Stimulated activated CD4-positive, alpha-beta T cell treated with anti-CD3 and anti-CD28 coated beads, Interleukin-4, amount 100 ng/mL, for 24 hours (primary cell): ENCODE measurements at regions not wholly inside any gene's neighbourhood (a gene's known extent, or its start where the extent isn't known, plus 50 kb on each side); places are given as distances from the start of the nearest gene placed in this dataset.
"Not testable (repeated sequence)": the region's sequence is repeated elsewhere in the genome, so short reads cannot be mapped to it uniquely, and the experiment has no call there.

Source experiments
- DNase-seq: peaks from one replicate; pipeline ENCODE4 v3.0.0-alpha.2; 2020

- no peak for DNase-seq
These were observed 303.5 kb downstream of the DLEU7 start for GRCh38 chr13:50539791-50540530.

GRCh38 chr13:50543141-50543540 lies 300.4 kb downstream of the DLEU7 start:
- DNase-seq = no peak

DNA sequence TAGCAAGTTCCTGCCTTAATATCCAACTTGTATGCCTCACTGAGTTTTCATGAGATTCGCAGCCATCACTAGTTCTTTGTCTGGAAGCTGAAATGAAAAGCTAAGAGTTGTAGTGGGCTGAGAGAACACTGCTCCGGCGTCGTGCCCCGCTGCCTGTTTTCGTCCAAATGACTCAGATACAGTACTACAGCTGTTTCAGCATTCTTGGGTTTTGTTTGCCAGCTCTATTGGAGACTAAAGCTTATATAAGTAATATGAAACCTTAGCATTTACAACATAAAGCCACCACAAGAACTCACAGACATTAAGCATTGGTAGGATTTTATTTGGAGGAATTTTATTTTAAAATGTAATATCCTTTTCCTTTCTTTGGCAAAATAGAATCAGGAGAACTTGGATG lies 299.7 kb downstream of the DLEU7 start:
- DNase-seq = no peak

DNA sequence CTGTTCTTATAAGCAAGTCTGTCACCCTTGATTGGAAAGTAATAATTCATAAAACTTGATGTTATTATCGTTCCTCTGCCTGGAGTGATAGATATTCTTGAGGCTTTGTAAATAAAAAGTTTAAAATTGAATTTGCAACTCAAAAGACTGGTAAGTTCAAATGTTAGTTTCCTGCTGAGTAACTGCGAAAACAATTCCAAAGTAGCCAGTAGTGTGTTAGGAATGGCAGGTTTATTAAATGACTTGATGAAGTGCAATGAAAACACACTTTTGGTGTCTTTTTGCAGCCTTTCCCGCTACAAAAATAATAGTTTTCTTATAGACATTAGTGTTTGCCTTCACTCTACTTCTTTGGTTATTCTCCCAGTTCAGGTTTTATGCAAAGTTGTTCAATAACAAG lies 299.3 kb downstream of the DLEU7 start:
- no peak for DNase-seq

- DNase-seq = not testable (repeated sequence)
These were observed 296.3 kb downstream of the DLEU7 start for GRCh38 chr13:50547175-50547574.

GRCh38 chr13:50548586-50548985 lies 294.9 kb downstream of the DLEU7 start:
- no peak for DNase-seq

DNA sequence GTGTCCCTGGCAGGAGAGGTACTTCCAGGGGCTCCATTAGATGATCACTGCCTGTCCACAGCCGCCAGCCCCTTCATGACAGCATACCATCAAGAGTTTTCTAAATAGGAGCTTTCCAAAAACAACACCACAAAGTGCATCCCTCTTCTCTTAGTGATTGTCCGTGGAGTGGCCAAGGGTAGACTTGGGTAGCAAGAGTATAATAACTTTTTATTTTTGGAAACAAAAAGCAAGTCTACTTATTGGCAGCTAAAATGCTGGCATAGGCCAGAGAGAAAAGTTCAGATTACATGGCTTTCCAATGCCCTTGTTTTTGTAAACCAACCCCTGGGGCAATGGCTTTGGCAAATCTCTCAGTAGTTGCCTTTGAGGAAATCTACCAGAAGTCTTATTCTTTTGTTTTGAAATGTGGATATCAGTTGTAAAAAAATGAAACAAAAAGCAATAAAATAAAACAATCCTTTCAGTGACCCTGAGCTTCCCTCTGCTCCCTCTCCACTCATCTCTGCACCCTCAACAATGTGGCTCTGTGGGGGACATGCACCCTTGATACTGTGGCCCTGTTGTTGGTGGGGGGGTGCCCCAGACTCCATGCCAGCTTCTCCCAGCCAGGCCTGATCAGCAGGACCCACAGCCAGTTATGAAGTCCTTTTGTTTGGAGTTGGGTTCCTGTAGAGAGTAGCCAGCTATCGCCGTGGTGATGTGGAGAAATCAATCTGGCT lies 294.1 kb downstream of the DLEU7 start:
- DNase-seq = no peak

DNA sequence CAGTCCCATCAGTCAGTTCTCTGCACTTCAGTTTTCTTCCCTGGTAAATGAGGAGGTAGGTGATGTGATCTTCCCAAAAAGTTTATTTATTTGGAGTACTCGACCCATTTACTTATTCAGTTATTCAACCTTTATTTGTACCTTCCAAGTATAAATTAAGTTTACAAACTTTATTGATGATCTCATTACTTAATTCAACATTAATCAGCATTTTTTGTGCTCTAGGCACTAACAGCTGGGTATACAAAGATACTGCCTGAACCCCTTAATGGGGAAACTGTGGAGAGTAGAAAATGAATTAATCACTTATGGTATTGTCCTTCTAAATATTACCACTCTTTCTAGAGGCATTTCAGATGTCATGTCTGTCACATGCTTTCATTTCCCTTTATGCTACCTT lies 293.3 kb downstream of the DLEU7 start:
- DNase-seq = no peak

- DNase-seq = no peak
These were observed 291.0 kb downstream of the DLEU7 start for GRCh38 chr13:50552424-50552966.

- no peak for DNase-seq
These were observed 281.8 kb downstream of the DLEU7 start for GRCh38 chr13:50561739-50562138.

- no peak for DNase-seq
These were observed 276.8 kb downstream of the DLEU7 start for GRCh38 chr13:50566646-50567045.

GRCh38 chr13:50572129-50572528 lies 271.4 kb downstream of the DLEU7 start:
- no peak for DNase-seq

DNA sequence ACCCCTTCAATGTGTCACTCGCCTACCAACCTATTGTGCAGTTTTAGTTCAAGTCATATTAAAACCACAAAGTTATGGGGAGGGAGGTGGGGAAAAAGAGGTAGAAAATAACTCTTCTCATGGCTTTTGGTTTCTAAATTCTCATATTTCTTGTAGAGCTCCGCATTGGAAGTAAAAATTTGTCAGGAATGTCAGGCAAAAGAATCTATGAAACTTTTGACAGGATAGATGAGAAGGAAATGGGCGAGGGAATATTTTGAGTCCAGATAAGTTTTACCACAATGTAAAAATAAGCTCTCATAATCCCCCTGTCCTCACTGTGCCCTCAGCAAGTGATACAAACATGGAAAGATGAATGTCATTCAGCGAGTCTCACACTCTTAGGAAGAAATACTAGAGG lies 270.4 kb downstream of the DLEU7 start:
- DNase-seq = no peak

DNA sequence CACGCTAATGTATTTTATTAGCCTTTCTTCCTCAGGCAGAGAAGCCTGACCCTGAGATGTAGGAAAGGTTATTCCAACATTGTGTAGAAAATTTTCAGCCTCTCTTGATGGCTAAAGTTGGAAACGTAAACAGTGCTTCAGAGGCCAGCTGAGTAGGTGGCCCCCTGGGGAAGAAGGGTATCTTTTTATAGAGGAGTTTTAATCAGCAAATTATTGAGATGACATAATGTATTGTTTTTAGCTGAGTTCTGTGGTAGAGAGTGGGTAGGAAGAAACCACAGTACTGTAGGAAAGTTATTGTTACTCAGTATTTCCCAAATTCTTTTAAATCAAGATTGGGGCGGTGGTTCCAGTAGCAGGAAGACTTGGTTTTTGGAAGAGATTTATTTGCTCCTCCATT lies 268.8 kb downstream of the DLEU7 start:
- no peak for DNase-seq

- DNase-seq = no peak
These were observed 268.4 kb downstream of the DLEU7 start for GRCh38 chr13:50575138-50575537.

- no peak for DNase-seq
These were observed 267.3 kb downstream of the DLEU7 start for GRCh38 chr13:50576156-50576555.

DNA sequence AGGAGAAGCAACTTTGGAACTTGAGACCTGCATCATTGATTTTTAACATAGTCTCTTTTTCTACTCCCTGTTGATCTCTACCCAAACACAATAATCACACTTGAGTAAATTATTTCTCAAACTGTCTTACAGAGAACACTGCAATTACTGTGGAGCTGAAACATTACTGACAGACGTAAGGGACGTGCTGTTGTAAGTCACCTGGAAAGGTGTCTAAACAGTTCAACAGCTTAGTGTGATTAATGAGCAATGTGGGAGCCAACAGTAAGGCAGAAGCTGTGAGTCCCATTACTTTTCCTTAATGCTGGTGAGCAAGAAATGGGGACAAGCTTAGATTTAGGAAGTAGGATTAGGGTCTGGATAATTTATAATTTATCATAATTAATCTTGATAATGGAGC lies 265.7 kb downstream of the DLEU7 start:
- DNase-seq = no peak

DNA sequence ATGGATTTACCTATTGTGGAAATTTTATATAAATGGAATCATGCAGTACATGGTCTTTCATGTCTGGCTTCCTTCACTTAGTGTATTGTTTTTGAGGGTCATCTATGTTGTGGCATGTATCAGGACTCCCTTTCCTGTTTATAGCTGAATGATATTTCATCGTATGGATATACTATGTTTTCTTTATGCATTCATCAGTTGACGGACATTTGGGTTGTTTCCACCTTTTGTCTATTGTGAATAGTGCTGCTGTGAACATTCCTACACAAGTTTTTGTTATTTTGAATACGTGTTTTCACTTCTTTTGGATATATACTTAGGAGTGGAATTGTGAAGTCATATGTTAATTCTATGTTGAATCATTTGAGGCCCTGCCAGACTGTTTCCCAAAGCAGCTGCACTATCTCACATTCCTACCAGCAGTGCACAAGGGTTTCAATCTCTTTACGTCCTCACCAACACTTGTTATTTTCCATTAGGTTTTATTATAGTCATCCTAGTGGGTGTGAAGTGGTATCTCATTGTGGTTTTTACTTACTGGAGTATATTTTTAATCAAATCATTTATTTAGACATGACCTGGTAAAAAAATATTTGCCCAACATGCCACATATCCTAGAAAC lies 262.7 kb downstream of the DLEU7 start:
- no peak for DNase-seq

GRCh38 chr13:50581586-50582196 lies 261.8 kb downstream of the DLEU7 start:
- DNase-seq = no peak

DNA sequence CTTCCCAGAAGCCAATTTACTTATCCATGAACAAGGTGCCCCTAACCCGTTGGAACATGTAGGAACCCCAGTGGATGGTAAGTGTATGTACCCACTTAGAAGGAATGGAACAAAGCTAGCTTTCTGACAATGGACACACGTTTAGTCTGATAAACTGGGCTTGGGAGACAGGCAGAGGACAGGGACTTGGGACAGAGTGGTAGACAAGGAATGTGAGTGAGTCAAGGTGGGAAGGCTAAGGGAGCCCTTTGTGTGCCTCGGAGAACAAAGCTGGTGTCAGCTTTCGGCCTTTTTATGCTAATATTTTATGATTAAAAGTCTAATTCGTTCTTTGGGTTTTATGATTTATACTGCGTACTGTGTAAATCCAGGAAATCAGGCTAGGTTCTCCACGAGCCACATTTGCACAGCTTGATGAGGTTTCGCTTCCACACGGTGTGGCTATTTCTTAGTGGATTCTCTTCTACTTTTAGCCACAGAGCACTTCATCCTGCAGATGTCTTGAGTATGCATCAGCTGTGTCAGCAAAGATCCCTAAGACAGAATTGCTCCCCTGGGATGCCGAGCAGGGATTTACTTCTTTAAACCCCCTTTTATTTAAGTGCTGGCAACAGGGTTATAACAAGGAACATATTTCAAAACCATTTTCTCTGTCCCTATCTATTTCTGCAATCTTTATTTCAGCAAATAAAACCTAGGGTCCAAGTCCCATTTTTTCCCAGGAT lies 258.5 kb downstream of the DLEU7 start:
- no peak for DNase-seq

DNA sequence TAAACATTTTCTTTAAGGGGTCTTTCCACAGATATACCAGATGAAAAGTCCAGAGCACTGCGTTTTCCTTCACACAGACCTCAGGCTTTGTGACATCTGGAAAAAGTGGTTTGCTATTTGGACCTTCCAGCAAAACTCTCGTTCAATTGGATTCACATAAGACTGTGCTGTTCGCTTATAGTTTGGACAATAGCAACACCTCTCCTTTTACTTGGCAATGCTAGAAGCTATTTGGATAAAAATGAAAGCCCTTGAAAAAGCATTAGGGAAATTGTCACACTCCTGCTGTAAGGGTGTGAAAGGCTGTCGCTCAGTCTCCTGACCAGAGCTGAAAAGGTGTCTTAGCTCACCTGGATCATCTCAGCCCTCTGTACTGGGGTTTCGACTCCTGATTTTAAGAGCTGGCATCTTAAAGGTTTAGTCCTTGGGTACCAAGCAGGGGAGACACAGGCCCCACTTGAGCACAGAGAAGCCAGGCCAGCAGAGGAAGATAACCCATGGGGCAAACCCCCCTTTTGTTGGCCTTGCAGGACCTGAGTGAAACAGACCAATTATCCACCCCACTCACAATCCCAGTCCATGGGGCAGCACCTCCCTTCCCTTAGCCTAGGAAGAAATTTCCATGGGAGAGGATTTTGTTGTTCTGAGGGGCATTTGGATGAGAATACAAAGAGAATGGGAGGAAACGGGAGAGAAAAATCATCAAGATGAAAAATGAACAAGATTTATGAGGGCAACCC lies 257.6 kb downstream of the DLEU7 start:
- DNase-seq = no peak
